Left colon (tissue), 2 donors: ENCODE measurements at regions not wholly inside any gene's neighbourhood (a gene's known extent, or its start where the extent isn't known, plus 50 kb on each side); places are given as distances from the start of the nearest gene placed in this dataset.
A peak's percentile ranks its signal among the peaks of the same experiment; 100 is the strongest.

Experiments used
- ATAC-seq: fragments of 200-7000 bp; cut with Tn5 transposase; one replicate; pipeline ENCODE4 v1.9.1; 2020; ENCODE audit warnings: mild to moderate bottlenecking, moderate library complexity
- DNase-seq, 2 donors: peaks; one replicate each; pipeline ENCODE4 v3.0.0-alpha.2; 2020
- intact Hi-C, 2 donors: fragments of 100-400 bp; cut with DNase I in 1 of 2; cut with micrococcal nuclease in 1 of 2; formaldehyde crosslinking; loops; one replicate each; pipeline versions ENCODE4 v1.11.2 to v1.14.0; 2022; cut with DNase I, micrococcal nuclease
- donor health status: DM: no; HTN: no; CAD: no.
- donor health status: DM: yes; HTN: yes; CAD: no.

DNA sequence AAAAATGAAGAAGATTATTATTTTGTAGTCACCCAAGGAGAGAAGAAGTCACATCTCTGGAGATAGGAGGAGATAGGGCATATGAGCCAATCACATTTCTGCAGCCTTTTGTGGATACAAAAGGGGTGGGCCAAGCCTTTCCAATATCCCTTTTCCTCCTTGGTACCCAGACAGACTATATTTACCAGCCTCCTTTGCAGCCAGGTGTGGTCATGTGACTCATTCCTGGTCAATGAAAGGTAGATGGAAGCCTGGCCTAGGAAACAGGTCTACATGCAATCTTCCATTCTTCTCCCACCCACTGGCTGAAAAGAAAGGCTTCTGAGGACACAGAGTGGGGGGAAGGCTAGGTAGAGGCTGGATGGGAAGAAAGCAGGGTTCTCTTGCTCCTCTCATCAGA, 58.1 kb upstream of the ERG start:
- ATAC-seq (no peak), DNase-seq (no peak)
- intact Hi-C loops = no loop called here

DNA sequence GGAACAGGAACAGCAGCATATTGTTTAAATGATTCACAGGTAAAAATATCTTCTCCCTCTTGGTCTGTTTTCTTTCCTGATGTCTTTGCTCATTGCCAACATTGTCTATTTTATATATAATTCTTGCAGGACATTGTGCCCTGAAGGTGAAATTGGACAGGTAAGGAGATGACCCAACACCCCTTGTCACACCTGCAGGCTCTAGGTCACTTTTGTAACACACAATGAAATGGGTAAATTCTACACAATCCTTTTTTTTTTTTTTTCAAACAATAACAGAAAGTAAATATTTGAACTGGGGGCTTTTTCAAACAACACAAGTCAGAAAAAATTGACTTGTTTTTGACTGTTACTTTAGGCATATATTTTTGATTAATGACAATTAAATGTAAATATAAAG, 62.9 kb upstream of the ERG start:
- DNase-seq (no peak), ATAC-seq (peak; percentile 50)
- intact Hi-C loops = no loop called here

GRCh38 chr21:38561613-38562581, 63.6 kb upstream of the ERG start:
- ATAC-seq (peak; percentile 80), DNase-seq (no peak)
- intact Hi-C loops = no loop called here

GRCh38 chr21:38567335-38567969, 69.2 kb upstream of the ERG start:
- DNase-seq (no peak), ATAC-seq (no peak)
- intact Hi-C loops = no loop called here

- no peak for DNase-seq
- ATAC-seq = no peak
- intact Hi-C loops = no loop called here
Observed at GRCh38 chr21:38567970-38568360, 69.7 kb upstream of the ERG start.

- intact Hi-C loops = no loop called here
- no peak for DNase-seq
- ATAC-seq = no peak
Observed at GRCh38 chr21:38569733-38570132, 71.5 kb upstream of the ERG start.

DNA sequence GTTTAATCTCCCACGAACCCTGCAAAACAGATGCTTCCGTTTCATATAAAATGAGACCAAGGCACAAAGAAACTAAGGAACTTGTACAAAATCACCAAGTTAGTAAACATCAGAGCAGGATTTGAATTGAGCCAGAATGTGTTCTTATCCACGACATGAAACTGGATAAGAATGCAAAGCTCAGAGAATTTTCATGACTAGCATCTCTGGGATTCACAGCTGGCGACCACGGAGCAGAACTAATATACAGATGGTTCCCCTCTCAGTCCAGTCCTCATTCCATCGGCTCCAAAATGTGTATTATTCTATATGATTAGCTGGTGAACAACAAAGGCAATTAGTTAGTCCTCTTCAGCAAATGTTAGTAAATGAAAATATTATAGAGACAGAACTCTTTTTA, 72.3 kb upstream of the ERG start:
- DNase-seq (no peak), ATAC-seq (no peak)
- intact Hi-C loops = no loop called here

GRCh38 chr21:38574895-38575575, 76.8 kb upstream of the ERG start:
- intact Hi-C loops = no loop called here
- no peak for DNase-seq
- ATAC-seq = no peak

DNA sequence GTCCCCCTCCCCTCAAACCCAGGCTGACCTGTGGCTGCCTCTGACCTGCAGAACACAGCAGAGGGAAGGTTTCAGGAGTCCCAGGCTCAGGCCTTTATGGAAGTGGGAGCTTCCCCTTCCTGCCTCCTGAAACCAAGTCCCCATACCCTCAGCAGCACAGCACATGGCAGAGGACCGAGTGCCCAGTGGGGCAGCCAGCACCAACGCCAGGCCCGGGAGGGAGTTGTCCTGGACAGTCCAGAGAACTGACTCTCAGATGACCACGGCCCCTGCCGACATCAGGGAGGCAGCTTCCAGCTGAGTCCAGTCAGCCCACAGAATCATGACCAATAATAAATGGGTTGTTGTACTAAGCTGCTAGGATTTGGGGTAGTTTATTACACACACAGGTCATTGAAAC, 79.6 kb upstream of the ERG start:
- intact Hi-C loops = no loop called here
- ATAC-seq (no peak), DNase-seq (no peak)

DNA sequence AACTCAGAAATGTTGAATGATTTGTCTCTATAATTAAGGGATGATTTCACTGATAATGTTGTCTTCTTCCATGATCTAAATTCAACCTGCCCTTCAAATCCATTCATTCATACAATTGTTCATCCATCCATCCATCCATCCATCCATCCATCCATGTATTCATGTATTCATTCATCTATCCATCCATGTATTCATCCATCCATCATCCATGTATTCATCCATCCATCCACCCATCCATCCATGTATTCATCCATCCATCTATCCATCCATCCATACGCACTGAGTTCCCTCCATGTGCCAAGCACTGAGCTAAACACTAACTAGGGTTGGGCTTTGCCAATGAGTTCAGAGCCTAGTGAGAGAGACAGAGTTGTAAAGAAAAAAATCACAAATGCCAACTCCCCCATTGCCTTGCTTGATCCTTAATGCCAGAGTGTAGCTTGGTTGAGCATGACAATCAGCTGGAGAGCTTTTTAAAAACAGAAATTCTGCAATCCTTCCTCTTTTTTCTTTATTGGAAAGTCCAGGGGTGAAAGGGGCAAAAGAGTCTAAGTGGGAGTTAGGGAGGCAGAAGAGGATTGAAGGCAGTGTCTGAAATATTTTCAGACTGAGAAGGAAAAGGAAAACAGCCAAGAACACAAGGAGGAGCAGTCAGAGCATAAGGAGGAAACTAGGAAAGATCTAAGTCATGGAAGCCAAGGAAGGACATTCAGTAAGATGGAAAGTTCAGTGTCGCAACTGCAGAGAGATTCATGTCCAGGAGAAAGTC, 92.4 kb upstream of the ERG start:
- ATAC-seq (no peak), DNase-seq (no peak)
- intact Hi-C loops = no loop called here

GRCh38 chr21:38591218-38591537, 92.9 kb upstream of the ERG start:
- no peak for ATAC-seq
- intact Hi-C loops = no loop called here
- DNase-seq = no peak

DNA sequence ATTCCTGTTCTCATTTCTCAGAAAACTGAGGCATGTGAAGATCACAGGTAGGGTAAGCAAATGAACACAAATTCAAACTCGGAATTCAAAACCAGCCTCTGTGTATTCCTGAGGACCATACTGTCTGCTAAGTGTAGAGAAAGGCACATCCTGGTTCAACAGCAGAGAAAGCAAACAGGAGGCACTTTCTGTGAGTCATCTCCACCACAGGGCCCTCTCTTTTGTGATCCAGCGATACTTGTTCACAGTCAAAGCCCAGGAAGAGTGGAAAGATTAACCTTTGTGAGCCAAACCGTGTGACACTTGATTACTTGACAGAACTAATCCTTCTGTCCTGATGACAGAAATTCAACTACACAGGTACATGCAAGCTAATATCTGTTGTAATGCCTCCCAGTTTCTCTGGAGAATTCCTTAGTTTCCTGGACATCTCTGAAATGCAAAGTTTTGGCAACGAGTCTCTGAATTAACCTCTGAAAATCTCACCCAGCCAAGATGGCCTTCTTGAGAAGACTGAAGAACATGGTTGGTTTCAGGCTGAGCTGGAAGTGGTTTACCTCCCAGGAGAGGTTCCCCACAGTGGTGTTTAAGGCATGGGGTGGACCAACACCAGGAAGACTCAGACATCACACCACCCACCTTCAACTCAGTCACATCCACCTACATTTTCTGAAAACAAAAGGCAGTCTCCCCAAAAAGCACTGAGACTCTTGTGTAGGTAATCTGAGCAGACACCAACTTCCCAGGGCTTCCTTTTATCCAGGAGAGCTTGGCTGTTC, 98.2 kb upstream of the ERG start:
- no peak for DNase-seq
- no peak for ATAC-seq
- intact Hi-C loops = no loop called here

DNA sequence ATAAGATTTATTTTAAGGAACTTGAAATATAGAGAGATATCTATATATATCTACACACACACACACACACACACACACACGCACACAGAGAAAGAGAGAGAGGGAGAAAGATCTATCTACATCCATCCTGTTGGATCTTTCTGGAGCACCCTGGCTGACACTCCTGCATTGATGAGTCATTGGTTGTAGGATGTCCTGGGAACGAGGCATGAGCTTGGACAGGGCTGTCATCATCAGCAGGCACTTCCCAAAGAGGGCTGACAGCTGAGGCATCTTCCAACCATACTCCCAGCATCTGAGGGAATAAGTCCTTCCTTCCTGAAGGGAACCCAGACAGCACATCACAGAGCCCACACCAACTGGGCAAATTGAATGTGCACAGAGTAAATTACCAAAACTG, 99.1 kb upstream of the ERG start:
- intact Hi-C loops = no loop called here
- DNase-seq = no peak
- no peak for ATAC-seq

DNA sequence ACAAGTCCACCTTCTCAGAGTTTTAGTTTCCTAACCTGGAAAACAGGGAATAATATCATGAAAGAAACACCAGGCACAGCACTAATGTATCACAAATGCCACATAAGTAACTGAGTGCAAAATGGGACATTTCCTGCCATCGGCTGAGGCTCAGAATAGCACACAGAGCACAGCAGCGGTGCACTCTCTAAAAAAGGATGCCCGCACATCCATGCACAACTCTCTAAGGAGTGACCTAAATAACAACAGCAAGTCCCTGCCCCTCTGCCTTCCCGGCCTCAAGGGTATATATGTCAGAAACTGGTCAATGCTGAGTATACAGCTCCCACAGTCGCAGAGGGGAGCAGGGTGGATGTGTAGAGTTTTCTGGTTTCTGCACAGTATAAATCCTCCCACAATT, 100.1 kb upstream of the ERG start:
- ATAC-seq (no peak), DNase-seq (no peak)
- intact Hi-C loops = no loop called here

DNA sequence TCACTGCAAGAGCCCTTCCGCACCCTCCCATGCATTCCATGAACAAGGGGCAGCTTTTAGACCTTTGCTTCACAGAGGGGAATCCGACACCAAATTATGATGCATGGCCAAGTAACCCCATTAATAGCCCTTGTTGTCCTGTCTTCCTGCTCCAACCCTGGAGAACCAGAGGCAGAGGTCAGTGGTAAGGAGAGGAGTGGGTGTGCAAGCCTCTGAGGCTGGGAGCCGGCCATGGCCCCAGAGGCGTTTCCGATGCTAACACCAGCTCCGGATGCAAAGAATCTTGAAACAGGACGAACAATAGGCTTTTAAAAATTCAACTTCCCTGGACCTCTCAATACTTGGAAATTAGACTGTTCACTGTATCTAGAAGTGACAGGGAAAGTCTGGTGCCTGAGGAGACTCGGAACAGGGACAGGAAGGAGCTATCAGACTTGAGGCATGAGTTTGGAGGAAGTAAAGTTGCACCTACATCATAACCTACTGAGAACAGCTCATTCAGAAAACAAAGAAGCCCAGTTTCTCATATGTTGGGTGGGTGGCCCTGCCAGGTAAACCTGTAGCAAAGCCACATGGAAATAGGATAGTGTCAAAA, 101.2 kb upstream of the ERG start:
- intact Hi-C loops = no loop called here
- DNase-seq (no peak), ATAC-seq (no peak)

- ATAC-seq = no peak
- intact Hi-C loops = no loop called here
- DNase-seq = no peak
Observed at GRCh38 chr21:38600106-38600505, 101.8 kb upstream of the ERG start.

DNA sequence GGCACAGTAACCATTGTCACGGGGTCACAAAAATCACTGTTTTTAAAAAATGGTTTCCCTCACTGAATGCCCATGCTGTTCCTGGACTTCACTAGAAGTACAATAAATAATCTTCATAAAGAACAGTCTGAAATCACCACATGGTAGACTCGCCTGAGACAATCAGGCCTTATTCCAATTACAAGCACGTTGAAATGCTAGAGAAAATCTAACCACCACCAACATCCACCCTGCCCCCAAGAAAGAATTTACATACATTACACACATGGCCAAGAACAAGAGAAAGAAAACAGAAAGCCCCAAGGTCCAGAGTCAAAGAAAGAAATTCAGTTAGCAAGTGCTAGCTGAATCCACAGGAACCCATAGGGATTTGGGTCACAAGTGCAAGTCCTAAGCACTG, 107.0 kb upstream of the ERG start:
- no peak for DNase-seq
- intact Hi-C loops = no loop called here
- no peak for ATAC-seq

GRCh38 chr21:38609580-38609979, 111.3 kb upstream of the ERG start:
- ATAC-seq (peak; percentile 48), DNase-seq (no peak)
- intact Hi-C loops = no loop called here
